ENCODE measurements at regions not wholly inside any gene's neighbourhood (a gene's known extent, or its start where the extent isn't known, plus 50 kb on each side); places are given as distances from the start of the nearest gene placed in this dataset.
"Not testable (repeated sequence)": the region's sequence is repeated elsewhere in the genome, so short reads cannot be mapped to it uniquely, and the experiment has no call there.

GRCh38 chr7:150031733-150032132, 158.0 kb downstream of the ATP6V0E2 start:
- H3F3A ChIP-seq (ENCODE audit: insufficient read depth, low read length); H3K4me3 ChIP-seq (ENCODE audit: low read depth, low read length, poor library complexity, severe bottlenecking); H3K9me3 ChIP-seq (ENCODE audit: low read length); H4K20me1 ChIP-seq (ENCODE audit: insufficient read depth, low read length); H3K9me2 ChIP-seq (ENCODE audit: low read depth, low read length); H3K4me2 ChIP-seq (ENCODE audit: low read length); H3K79me2 ChIP-seq (ENCODE audit: insufficient read depth, low read length); H3K36me3 ChIP-seq (ENCODE audit: insufficient read depth, low read length); H3K9ac ChIP-seq (ENCODE audit: low read length); H3K27ac ChIP-seq (ENCODE audit: low read depth, low read length, poor library complexity, severe bottlenecking); H2AFZ ChIP-seq (ENCODE audit: low read length); H3K27me3 ChIP-seq (ENCODE audit: insufficient read depth, low read length); H3K4me1 ChIP-seq (ENCODE audit: insufficient read depth, low read length, severe bottlenecking): not testable (repeated sequence)

- H3K79me2 ChIP-seq (ENCODE audit: insufficient read depth, low read length); H3K27me3 ChIP-seq (ENCODE audit: insufficient read depth, low read length); H3K4me1 ChIP-seq (ENCODE audit: insufficient read depth, low read length, severe bottlenecking); H3K4me3 ChIP-seq (ENCODE audit: low read depth, low read length, poor library complexity, severe bottlenecking); H4K20me1 ChIP-seq (ENCODE audit: insufficient read depth, low read length); H3K9me2 ChIP-seq (ENCODE audit: low read depth, low read length); H2AFZ ChIP-seq (ENCODE audit: low read length); H3K27ac ChIP-seq (ENCODE audit: low read depth, low read length, poor library complexity, severe bottlenecking); H3K9ac ChIP-seq (ENCODE audit: low read length); H3K9me3 ChIP-seq (ENCODE audit: low read length); H3K4me2 ChIP-seq (ENCODE audit: low read length); H3K36me3 ChIP-seq (ENCODE audit: insufficient read depth, low read length); H3F3A ChIP-seq (ENCODE audit: insufficient read depth, low read length): not testable (repeated sequence)
These were observed 159.9 kb downstream of the ATP6V0E2 start for GRCh38 chr7:150033711-150034110.

- H3K27ac ChIP-seq (ENCODE audit: low read depth, low read length, poor library complexity, severe bottlenecking); H4K20me1 ChIP-seq (ENCODE audit: insufficient read depth, low read length); H3K27me3 ChIP-seq (ENCODE audit: insufficient read depth, low read length); H3K79me2 ChIP-seq (ENCODE audit: insufficient read depth, low read length); H3F3A ChIP-seq (ENCODE audit: insufficient read depth, low read length); H3K9ac ChIP-seq (ENCODE audit: low read length); H3K4me1 ChIP-seq (ENCODE audit: insufficient read depth, low read length, severe bottlenecking); H2AFZ ChIP-seq (ENCODE audit: low read length); H3K4me2 ChIP-seq (ENCODE audit: low read length); H3K36me3 ChIP-seq (ENCODE audit: insufficient read depth, low read length); H3K4me3 ChIP-seq (ENCODE audit: low read depth, low read length, poor library complexity, severe bottlenecking); H3K9me2 ChIP-seq (ENCODE audit: low read depth, low read length); H3K9me3 ChIP-seq (ENCODE audit: low read length): not testable (repeated sequence)
These were observed 162.0 kb downstream of the ATP6V0E2 start for GRCh38 chr7:150035769-150036168.

DNA sequence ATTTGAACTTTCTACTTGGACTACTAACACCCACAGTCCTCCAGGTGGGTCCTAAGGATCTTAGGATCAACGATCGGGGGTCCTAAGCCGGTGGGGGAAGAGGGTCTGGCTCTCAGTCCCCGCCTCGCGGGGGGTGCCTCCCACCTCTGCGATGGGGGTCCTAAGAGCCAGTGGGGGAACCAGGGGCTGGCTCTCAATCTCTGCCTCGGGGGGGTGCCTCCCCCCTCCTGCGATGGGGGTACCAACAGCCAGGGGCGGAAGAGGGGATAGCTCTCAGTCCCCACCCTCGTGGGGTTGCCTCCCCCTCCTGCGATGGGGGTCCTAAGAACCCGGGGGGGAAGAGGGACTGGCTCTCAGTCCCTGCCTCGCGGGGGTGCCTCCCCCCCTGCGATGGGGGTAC, 165.3 kb downstream of the ATP6V0E2 start:
- H3K27ac ChIP-seq (ENCODE audit: low read depth, low read length, poor library complexity, severe bottlenecking); H3K36me3 ChIP-seq (ENCODE audit: insufficient read depth, low read length); H3K9me2 ChIP-seq (ENCODE audit: low read depth, low read length); H3K9me3 ChIP-seq (ENCODE audit: low read length); H3K4me1 ChIP-seq (ENCODE audit: insufficient read depth, low read length, severe bottlenecking); H4K20me1 ChIP-seq (ENCODE audit: insufficient read depth, low read length); H3K9ac ChIP-seq (ENCODE audit: low read length); H3F3A ChIP-seq (ENCODE audit: insufficient read depth, low read length); H2AFZ ChIP-seq (ENCODE audit: low read length); H3K4me3 ChIP-seq (ENCODE audit: low read depth, low read length, poor library complexity, severe bottlenecking); H3K4me2 ChIP-seq (ENCODE audit: low read length); H3K79me2 ChIP-seq (ENCODE audit: insufficient read depth, low read length); H3K27me3 ChIP-seq (ENCODE audit: insufficient read depth, low read length): not testable (repeated sequence)

- H3K9me2 ChIP-seq (ENCODE audit: low read depth, low read length); H3F3A ChIP-seq (ENCODE audit: insufficient read depth, low read length); H3K4me1 ChIP-seq (ENCODE audit: insufficient read depth, low read length, severe bottlenecking); H3K9ac ChIP-seq (ENCODE audit: low read length); H2AFZ ChIP-seq (ENCODE audit: low read length); H3K27me3 ChIP-seq (ENCODE audit: insufficient read depth, low read length); H3K27ac ChIP-seq (ENCODE audit: low read depth, low read length, poor library complexity, severe bottlenecking); H3K36me3 ChIP-seq (ENCODE audit: insufficient read depth, low read length); H3K4me2 ChIP-seq (ENCODE audit: low read length); H3K9me3 ChIP-seq (ENCODE audit: low read length); H3K4me3 ChIP-seq (ENCODE audit: low read depth, low read length, poor library complexity, severe bottlenecking); H3K79me2 ChIP-seq (ENCODE audit: insufficient read depth, low read length); H4K20me1 ChIP-seq (ENCODE audit: insufficient read depth, low read length): not testable (repeated sequence)
These were observed 168.5 kb downstream of the ATP6V0E2 start for GRCh38 chr7:150042281-150042680.

- not testable (repeated sequence) for H3K79me2 ChIP-seq (ENCODE audit: insufficient read depth, low read length); H3F3A ChIP-seq (ENCODE audit: insufficient read depth, low read length); H4K20me1 ChIP-seq (ENCODE audit: insufficient read depth, low read length); H3K4me1 ChIP-seq (ENCODE audit: insufficient read depth, low read length, severe bottlenecking); H3K9me3 ChIP-seq (ENCODE audit: low read length); H3K27ac ChIP-seq (ENCODE audit: low read depth, low read length, poor library complexity, severe bottlenecking); H3K9me2 ChIP-seq (ENCODE audit: low read depth, low read length); H2AFZ ChIP-seq (ENCODE audit: low read length); H3K36me3 ChIP-seq (ENCODE audit: insufficient read depth, low read length); H3K27me3 ChIP-seq (ENCODE audit: insufficient read depth, low read length); H3K4me2 ChIP-seq (ENCODE audit: low read length); H3K9ac ChIP-seq (ENCODE audit: low read length); H3K4me3 ChIP-seq (ENCODE audit: low read depth, low read length, poor library complexity, severe bottlenecking)
These were observed 171.0 kb downstream of the ATP6V0E2 start for GRCh38 chr7:150044771-150045170.
